ENCODE measurements at regions not wholly inside any gene's neighbourhood (a gene's known extent, or its start where the extent isn't known, plus 50 kb on each side); places are given as distances from the start of the nearest gene placed in this dataset.
"Not testable (repeated sequence)": the region's sequence is repeated elsewhere in the genome, so short reads cannot be mapped to it uniquely, and the experiment has no call there.

GRCh38 chr4:152065545-152065944 is 304.7 kb upstream of the GATB start:
- peaks cover 45% of the 10 kb centered on the region for H3K4me1 Mint-ChIP-seq (ENCODE audit: low read depth)
- peak; percentile 16 for DNase-seq
- no peak overlapping the region for H3K27ac Mint-ChIP-seq

GRCh38 chr4:152064753-152065152 is 303.9 kb upstream of the GATB start:
- Mint-ChIP-seq H3K4me1 (ENCODE audit: low read depth) (peaks cover 45% of the 10 kb centered on the region), H3K27me3 (ENCODE audit: low read depth) (no peaks in the 10 kb centered on the region), H3K9me3 (peaks cover 0 to 2% of the 10 kb centered on the region in 2 donors), H3K36me3 (ENCODE audit: insufficient read depth in 2 of 2) (peaks cover 0 to 1% of the 10 kb centered on the region in 2 donors), H3K27ac (no peak overlapping the region), H3K4me3 (no peak overlapping the region)
- no peak for ATAC-seq (replicated peaks in 1 of 2)
- no peak for DNase-seq

More at GRCh38 chr4:152065545-152065944, 304.7 kb upstream of the GATB start:
- H3K4me3 Mint-ChIP-seq = no peak overlapping the region
- no peaks in the 10 kb centered on the region for H3K27me3 Mint-ChIP-seq (ENCODE audit: low read depth)
- peaks cover 0 to 2% of the 10 kb centered on the region in 2 donors for H3K9me3 Mint-ChIP-seq
- H3K36me3 Mint-ChIP-seq (ENCODE audit: insufficient read depth in 2 of 2) = peaks cover 0 to 1% of the 10 kb centered on the region in 2 donors
- peak; percentile 73 to 75 for ATAC-seq (replicated peaks in 1 of 2)

GRCh38 chr4:152064282-152064681 is 303.5 kb upstream of the GATB start:
- Mint-ChIP-seq H3K9me3 (peaks cover 0 to 2% of the 10 kb centered on the region in 2 donors), H3K4me3 (no peak overlapping the region), H3K27ac (no peak overlapping the region), H3K36me3 (ENCODE audit: insufficient read depth in 2 of 2) (peaks cover 0 to 1% of the 10 kb centered on the region in 2 donors), H3K27me3 (ENCODE audit: low read depth) (no peaks in the 10 kb centered on the region), H3K4me1 (ENCODE audit: low read depth) (peaks cover 45% of the 10 kb centered on the region)
- no peak for DNase-seq
- ATAC-seq (replicated peaks in 1 of 2) = no peak

GRCh38 chr4:152063621-152064240 is 302.9 kb upstream of the GATB start:
- H3K4me1 Mint-ChIP-seq (ENCODE audit: low read depth) = peaks cover 39% of the 10 kb centered on the region
- H3K36me3 Mint-ChIP-seq (ENCODE audit: insufficient read depth in 2 of 2) = peaks cover 0 to 1% of the 10 kb centered on the region in 2 donors
- no peak overlapping the region for H3K27ac Mint-ChIP-seq
- peak; percentile 15 for DNase-seq
- no peaks in the 10 kb centered on the region for H3K27me3 Mint-ChIP-seq (ENCODE audit: low read depth)
- peaks cover 0 to 2% of the 10 kb centered on the region in 2 donors for H3K9me3 Mint-ChIP-seq
- ATAC-seq (replicated peaks in 1 of 2) = peak; percentile 63 to 73
- no peak overlapping the region for H3K4me3 Mint-ChIP-seq

- ATAC-seq (replicated peaks in 1 of 2) (no peak), DNase-seq (no peak)
- H3K27ac Mint-ChIP-seq = no peak overlapping the region
- H3K9me3 Mint-ChIP-seq = peaks cover 4 to 5% of the 10 kb centered on the region in 2 donors
- H3K4me3 Mint-ChIP-seq = no peak overlapping the region
- H3K27me3 Mint-ChIP-seq (ENCODE audit: low read depth) = no peaks in the 10 kb centered on the region
- H3K4me1 Mint-ChIP-seq (ENCODE audit: low read depth) = peaks cover 33% of the 10 kb centered on the region
- peaks cover 0 to 4% of the 10 kb centered on the region in 2 donors for H3K36me3 Mint-ChIP-seq (ENCODE audit: insufficient read depth in 2 of 2)
Measured at GRCh38 chr4:152062936-152063620, 302.3 kb upstream of the GATB start.

- no peak for DNase-seq
- Mint-ChIP-seq H3K27me3 (ENCODE audit: low read depth) (no peaks in the 10 kb centered on the region), H3K4me3 (no peak overlapping the region), H3K27ac (no peak overlapping the region), H3K9me3 (peaks cover 8 to 11% of the 10 kb centered on the region in 2 donors), H3K4me1 (ENCODE audit: low read depth) (peaks cover 10% of the 10 kb centered on the region), H3K36me3 (ENCODE audit: insufficient read depth in 2 of 2) (peaks cover 3 to 6% of the 10 kb centered on the region in 2 donors)
- no peak for ATAC-seq (replicated peaks in 1 of 2)
Measured at GRCh38 chr4:152054731-152055130, 293.9 kb upstream of the GATB start.

GRCh38 chr4:152052451-152053057 is 291.7 kb upstream of the GATB start:
- no peak for DNase-seq
- H3K27me3 Mint-ChIP-seq (ENCODE audit: low read depth) = no peaks in the 10 kb centered on the region
- H3K9me3 Mint-ChIP-seq = peaks cover 4 to 7% of the 10 kb centered on the region in 2 donors
- ATAC-seq (replicated peaks in 1 of 2) = no peak
- peaks cover 0 to 3% of the 10 kb centered on the region in 2 donors for H3K36me3 Mint-ChIP-seq (ENCODE audit: insufficient read depth in 2 of 2)
- peaks cover 10% of the 10 kb centered on the region for H3K4me1 Mint-ChIP-seq (ENCODE audit: low read depth)
- H3K4me3 Mint-ChIP-seq = peak overlapping the region in 1 of 2 donors; percentile 38
- peak overlapping the region; percentile 80 for H3K27ac Mint-ChIP-seq

GRCh38 chr4:152051332-152051731 is 290.5 kb upstream of the GATB start:
- H3K9me3 Mint-ChIP-seq; H3K4me3 Mint-ChIP-seq; ATAC-seq (replicated peaks in 1 of 2); H3K27me3 Mint-ChIP-seq (ENCODE audit: low read depth); DNase-seq; H3K36me3 Mint-ChIP-seq (ENCODE audit: insufficient read depth in 2 of 2); H3K27ac Mint-ChIP-seq: not testable (repeated sequence)
- H3K4me1 Mint-ChIP-seq (ENCODE audit: low read depth) = peaks cover 10% of the 10 kb centered on the region

GRCh38 chr4:152050106-152050505 is 289.3 kb upstream of the GATB start:
- H3K4me3 Mint-ChIP-seq = no peak overlapping the region
- H3K9me3 Mint-ChIP-seq = peaks cover 0 to 2% of the 10 kb centered on the region in 2 donors
- no peaks in the 10 kb centered on the region for H3K27me3 Mint-ChIP-seq (ENCODE audit: low read depth)
- no peak for ATAC-seq (replicated peaks in 1 of 2)
- no peak for DNase-seq
- H3K27ac Mint-ChIP-seq = no peak overlapping the region
- peaks cover 10% of the 10 kb centered on the region for H3K4me1 Mint-ChIP-seq (ENCODE audit: low read depth)
- no peaks in the 10 kb centered on the region for H3K36me3 Mint-ChIP-seq (ENCODE audit: insufficient read depth in 2 of 2)

- Mint-ChIP-seq H3K27ac (no peak overlapping the region), H3K4me1 (ENCODE audit: low read depth) (peaks cover 2% of the 10 kb centered on the region)
- no peak for ATAC-seq (replicated peaks in 1 of 2)
Measured at GRCh38 chr4:152047451-152047850, 286.6 kb upstream of the GATB start.

GRCh38 chr4:152045807-152046571 is 285.2 kb upstream of the GATB start:
- DNase-seq (peak; percentile 19), ATAC-seq (replicated peaks in 1 of 2) (no peak)
- Mint-ChIP-seq H3K27ac (no peak overlapping the region), H3K4me3 (no peak overlapping the region), H3K36me3 (ENCODE audit: insufficient read depth in 2 of 2) (no peaks in the 10 kb centered on the region), H3K4me1 (ENCODE audit: low read depth) (no peaks in the 10 kb centered on the region), H3K27me3 (ENCODE audit: low read depth) (no peaks in the 10 kb centered on the region), H3K9me3 (peaks cover 0 to 6% of the 10 kb centered on the region in 2 donors)

More at GRCh38 chr4:152047451-152047850, 286.6 kb upstream of the GATB start:
- Mint-ChIP-seq H3K9me3 (peaks cover 0 to 6% of the 10 kb centered on the region in 2 donors), H3K4me3 (no peak overlapping the region), H3K27me3 (ENCODE audit: low read depth) (no peaks in the 10 kb centered on the region), H3K36me3 (ENCODE audit: insufficient read depth in 2 of 2) (no peaks in the 10 kb centered on the region)
- DNase-seq = no peak

GRCh38 chr4:152045449-152045806 is 284.6 kb upstream of the GATB start:
- peaks cover 0 to 6% of the 10 kb centered on the region in 2 donors for H3K9me3 Mint-ChIP-seq
- ATAC-seq (replicated peaks in 1 of 2) (no peak), DNase-seq (no peak)
- H3K4me1 Mint-ChIP-seq (ENCODE audit: low read depth) = no peaks in the 10 kb centered on the region
- no peak overlapping the region for H3K27ac Mint-ChIP-seq
- no peak overlapping the region for H3K4me3 Mint-ChIP-seq
- H3K27me3 Mint-ChIP-seq (ENCODE audit: low read depth) = no peaks in the 10 kb centered on the region
- no peaks in the 10 kb centered on the region for H3K36me3 Mint-ChIP-seq (ENCODE audit: insufficient read depth in 2 of 2)
